Caco-2 (cell line): ENCODE measurements at regions not wholly inside any gene's neighbourhood (a gene's known extent, or its start where the extent isn't known, plus 50 kb on each side); places are given as distances from the start of the nearest gene placed in this dataset.

Source experiments
- BruUV-seq: library from RNA; stranded (reverse); fragments of 400-500 nt; replicated peaks from 2 replicates; lab custom pipeline; 2021; lab: Mats Ljungman, UMichigan
- CTCF ChIA-PET: fragments of 300-600 bp; sonication (Branson Sonifier 250); formaldehyde crosslinking; loops from one replicate; lab custom pipeline; 2022; ENCODE audit warnings: antibody characterized with exemption; lab: Charles Lee
- POLR2A ChIA-PET: fragments of 300-600 bp; sonication (Branson Sonifier 250); formaldehyde crosslinking; loops from one replicate; lab custom pipeline; 2022; ENCODE audit warnings: antibody characterized with exemption; lab: Charles Lee
- DNase-seq, 2 experiments: peaks; one replicate each; pipeline versions ENCODE4 v3.0.0 to v3.0.0-alpha.2; 2020 to 2022
- H3K27me3 ChIP-seq: replicated peaks from 2 replicates; pipeline ENCODE4 v1.6.0; 2011; ENCODE audit warnings: low read length; ENCODE audit not compliant: control insufficient read depth, insufficient read depth
- H3K36me3 ChIP-seq: 2 replicates; pipeline ENCODE4 v1.5.1; 2011; ENCODE audit warnings: low read length; ENCODE audit not compliant: control insufficient read depth, insufficient read depth
- H3K4me1 ChIP-seq: fragments of 250-450 bp; sonication (Bioruptor Pico); 2 replicates; pipeline ENCODE4 v1.5.1; 2020; ENCODE audit warnings: mild to moderate bottlenecking
- H3K4me3 ChIP-seq: 2 replicates; pipeline ENCODE4 v1.5.1; 2011; ENCODE audit warnings: low read depth, mild to moderate bottlenecking, control low read depth, low read length
- H3K9me3 ChIP-seq: fragments of 250-450 bp; sonication (Bioruptor Pico); 2 replicates; pipeline ENCODE4 v1.5.1; 2020; ENCODE audit warnings: mild to moderate bottlenecking, moderate library complexity
- H3K27ac Mint-ChIP-seq: one replicate; pipeline ENCODE4 v1.8.0; 2022; ENCODE audit warnings: mixed read lengths; ENCODE audit not compliant: unreplicated experiment
- H3K27me3 Mint-ChIP-seq: one replicate; pipeline ENCODE4 v1.8.0; 2022; ENCODE audit warnings: mixed read lengths; ENCODE audit not compliant: insufficient read depth, unreplicated experiment
- H3K36me3 Mint-ChIP-seq: one replicate; pipeline ENCODE4 v1.8.0; 2022; ENCODE audit warnings: mild to moderate bottlenecking, mixed read lengths; ENCODE audit not compliant: insufficient read depth, unreplicated experiment
- H3K4me1 Mint-ChIP-seq: one replicate; pipeline ENCODE4 v1.8.0; 2022; ENCODE audit warnings: low read depth, mixed read lengths; ENCODE audit not compliant: unreplicated experiment
- H3K4me3 Mint-ChIP-seq: one replicate; pipeline ENCODE4 v1.8.0; 2022; ENCODE audit warnings: mild to moderate bottlenecking, moderate library complexity, mixed read lengths; ENCODE audit not compliant: unreplicated experiment
- H3K9me3 Mint-ChIP-seq: one replicate; pipeline ENCODE4 v1.8.0; 2022; ENCODE audit warnings: mixed read lengths; ENCODE audit not compliant: unreplicated experiment
- CTCF ChIP-seq, 2 experiments: fragments of 200-600 bp in 1 of 2; IDR thresholded peaks; 1 replicate in 1 of 2; 2 replicates in 1 of 2; pipeline versions ENCODE4 v1.5.1 to v1.8.0; 2011 to 2022; ENCODE audit warnings: antibody characterized with exemption in 1 of 2, control low read depth in 1 of 2, inconsistent platforms in 1 of 2, low read depth in 1 of 2, low read length in 1 of 2, mild to moderate bottlenecking in 1 of 2, moderate library complexity in 1 of 2; ENCODE audit not compliant: insufficient read depth in 1 of 2, severe bottlenecking in 1 of 2, unreplicated experiment in 1 of 2
- intact Hi-C: fragments of 100-400 bp; cut with micrococcal nuclease; formaldehyde crosslinking; loops from one replicate; pipeline ENCODE4 v1.10.0; 2022; ENCODE audit not compliant: unreplicated experiment

- Mint-ChIP-seq H3K27me3 (no peaks in the 10 kb centered on the region), H3K27ac (peak overlapping the region; percentile 16), H3K9me3 (no peaks in the 10 kb centered on the region), H3K36me3 (no peaks in the 10 kb centered on the region), H3K4me1 (peaks cover 16% of the 10 kb centered on the region), H3K4me3 (no peak overlapping the region)
- Histone ChIP-seq H3K27me3 (no peaks in the 10 kb centered on the region), H3K9me3 (no peaks in the 10 kb centered on the region), H3K36me3 (peaks cover 1% of the 10 kb centered on the region), H3K4me1 (peaks cover 28% of the 10 kb centered on the region), H3K4me3 (no peak overlapping the region)
- BruUV-seq: no TSS peak
- intact Hi-C loops: no loop called here
- POLR2A ChIA-PET: no interaction called here
- CTCF ChIA-PET: interaction anchor here (1.0 kb wide), 1 partner anchor 87 kb away, joined by 3 read pairs; no protein-coding TSS in a partner anchor
- no peak for DNase-seq
- TF ChIP-seq CTCF (IDR thresholded peaks at IDR 0.05; ENCODE audit: insufficient read depth in 1 of 2, low read depth in 1 of 2, low read length in 1 of 2, severe bottlenecking in 1 of 2, unreplicated experiment in 1 of 2): no peak
Observed at GRCh38 chr16:85202051-85202601, 89.9 kb upstream of the CIBAR2 start.

GRCh38 chr16:85202631-85203461 lies 90.6 kb upstream of the CIBAR2 start:
- Mint-ChIP-seq H3K36me3 (no peaks in the 10 kb centered on the region), H3K27me3 (no peaks in the 10 kb centered on the region), H3K4me3 (no peak overlapping the region), H3K27ac (peak overlapping the region; percentile 41), H3K4me1 (peaks cover 16% of the 10 kb centered on the region), H3K9me3 (no peaks in the 10 kb centered on the region)
- Histone ChIP-seq H3K4me1 (peaks cover 28% of the 10 kb centered on the region), H3K27me3 (no peaks in the 10 kb centered on the region), H3K9me3 (no peaks in the 10 kb centered on the region), H3K36me3 (peaks cover 1% of the 10 kb centered on the region), H3K4me3 (no peak overlapping the region)
- TF ChIP-seq CTCF (IDR thresholded peaks at IDR 0.05; ENCODE audit: insufficient read depth in 1 of 2, low read depth in 1 of 2, low read length in 1 of 2, severe bottlenecking in 1 of 2, unreplicated experiment in 1 of 2): no peak
- ChIA-PET POLR2A (no interaction called here), CTCF (interaction anchor here (1.0 kb wide), 1 partner anchor 88 kb away, joined by 3 read pairs; no protein-coding TSS in a partner anchor)
- DNase-seq: no peak
- BruUV-seq: no TSS peak
- intact Hi-C loops: no loop called here

GRCh38 chr16:85203462-85203813 lies 91.2 kb upstream of the CIBAR2 start:
- H3K4me1 ChIP-seq: peaks cover 28% of the 10 kb centered on the region

More at GRCh38 chr16:85203462-85203813, 91.2 kb upstream of the CIBAR2 start:
- no peak for TF ChIP-seq CTCF (IDR thresholded peaks at IDR 0.05; ENCODE audit: insufficient read depth in 1 of 2, low read depth in 1 of 2, low read length in 1 of 2, severe bottlenecking in 1 of 2, unreplicated experiment in 1 of 2)
- Mint-ChIP-seq H3K36me3 (no peaks in the 10 kb centered on the region), H3K27me3 (no peaks in the 10 kb centered on the region), H3K27ac (peak overlapping the region; percentile 41), H3K9me3 (no peaks in the 10 kb centered on the region), H3K4me3 (no peak overlapping the region), H3K4me1 (peaks cover 16% of the 10 kb centered on the region)
- intact Hi-C loops: no loop called here
- BruUV-seq: no TSS peak
- Histone ChIP-seq H3K27me3 (no peaks in the 10 kb centered on the region; the same call in 1 of the 2 replicates), H3K4me3 (no peak overlapping the region), H3K9me3 (no peaks in the 10 kb centered on the region), H3K36me3 (peaks cover 1% of the 10 kb centered on the region)
- DNase-seq: no peak
- POLR2A ChIA-PET: no interaction called here
- CTCF ChIA-PET: no interaction called here
